ENCODE measurements at regions not wholly inside any gene's neighbourhood (a gene's known extent, or its start where the extent isn't known, plus 50 kb on each side); places are given as distances from the start of the nearest gene placed in this dataset.

DNA sequence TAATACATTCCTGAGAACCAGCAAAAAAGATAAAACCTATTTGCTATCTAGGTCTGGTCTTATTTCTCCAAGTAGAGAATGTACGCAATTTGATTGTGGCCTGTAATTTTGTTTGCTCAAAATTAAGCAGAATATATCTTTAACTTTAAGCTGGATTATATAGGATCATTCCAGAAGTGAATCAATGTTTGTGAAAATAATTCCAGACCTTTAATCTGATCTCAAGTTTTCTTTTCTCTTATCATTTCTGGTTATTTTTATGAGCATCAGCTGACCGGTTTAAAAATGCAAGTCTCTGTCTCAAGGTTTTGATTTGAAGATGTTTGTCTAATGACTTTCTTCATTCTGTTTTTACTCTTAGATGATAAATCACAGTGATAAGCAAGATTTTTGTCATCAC is 997.9 kb upstream of the FLRT2 start:
- CTCF ChIA-PET, result interaction anchor here (1.2 to 1.3 kb wide), 3 partner anchors 9 to 91 kb away, joined by 3 to 4 read pairs (median 4); no protein-coding TSS in a partner anchor
- H3K4me1 ChIP-seq (ENCODE audit: control insufficient read depth, extremely low read depth, insufficient read depth, low read length), result no peaks in the 10 kb centered on the region
- H3K4me3 ChIP-seq (replicated peaks in 1 of 3; ENCODE audit: insufficient read depth in 1 of 3, low read depth in 1 of 3, low read length in 3 of 3), result no peak overlapping the region
- FAIRE-seq (no peak), DNase-seq (ENCODE audit: low read depth, low spot score) (no peak)
- TF ChIP-seq FOS (IDR thresholded peaks at IDR 0.05; ENCODE audit: borderline replicate concordance, insufficient read depth, low read length) (no peak), EZH2 (IDR thresholded peaks at IDR 0.05; ENCODE audit: borderline replicate concordance, low read depth, low read length, severe bottlenecking) (no peak), POLR2AphosphoS5 (IDR thresholded peaks at IDR 0.05; ENCODE audit: insufficient read depth, low read depth, low read length) (no peak), MYC (IDR thresholded peaks at IDR 0.05; ENCODE audit: low read depth, low read length) (no peak), POLR2A (IDR thresholded peaks at IDR 0.05; ENCODE audit: low read depth, low read length) (no peak), GATA2 (IDR thresholded peaks at IDR 0.05; ENCODE audit: insufficient read depth, insufficient read length, low read depth, low read length) (no peak), JUN (IDR thresholded peaks at IDR 0.05; ENCODE audit: borderline replicate concordance, insufficient read depth, insufficient read length, low read depth) (no peak)
- TF ChIP-seq, protein P1, sequence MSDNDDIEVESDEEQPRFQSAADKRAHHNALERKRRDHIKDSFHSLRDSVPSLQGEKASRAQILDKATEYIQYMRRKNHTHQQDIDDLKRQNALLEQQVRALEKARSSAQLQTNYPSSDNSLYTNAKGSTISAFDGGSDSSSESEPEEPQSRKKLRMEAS (IDR thresholded peaks at IDR 0.05; ENCODE audit: insufficient read depth, insufficient read length), result no peak
- TF ChIP-seq, protein P2, sequence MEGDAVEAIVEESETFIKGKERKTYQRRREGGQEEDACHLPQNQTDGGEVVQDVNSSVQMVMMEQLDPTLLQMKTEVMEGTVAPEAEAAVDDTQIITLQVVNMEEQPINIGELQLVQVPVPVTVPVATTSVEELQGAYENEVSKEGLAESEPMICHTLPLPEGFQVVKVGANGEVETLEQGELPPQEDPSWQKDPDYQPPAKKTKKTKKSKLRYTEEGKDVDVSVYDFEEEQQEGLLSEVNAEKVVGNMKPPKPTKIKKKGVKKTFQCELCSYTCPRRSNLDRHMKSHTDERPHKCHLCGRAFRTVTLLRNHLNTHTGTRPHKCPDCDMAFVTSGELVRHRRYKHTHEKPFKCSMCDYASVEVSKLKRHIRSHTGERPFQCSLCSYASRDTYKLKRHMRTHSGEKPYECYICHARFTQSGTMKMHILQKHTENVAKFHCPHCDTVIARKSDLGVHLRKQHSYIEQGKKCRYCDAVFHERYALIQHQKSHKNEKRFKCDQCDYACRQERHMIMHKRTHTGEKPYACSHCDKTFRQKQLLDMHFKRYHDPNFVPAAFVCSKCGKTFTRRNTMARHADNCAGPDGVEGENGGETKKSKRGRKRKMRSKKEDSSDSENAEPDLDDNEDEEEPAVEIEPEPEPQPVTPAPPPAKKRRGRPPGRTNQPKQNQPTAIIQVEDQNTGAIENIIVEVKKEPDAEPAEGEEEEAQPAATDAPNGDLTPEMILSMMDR (IDR thresholded peaks at IDR 0.05; ENCODE audit: extremely low read depth in 1 of 2, insufficient read depth in 1 of 2, low read depth in 1 of 2, low read length in 2 of 2), result no peak
- H3K9me1 ChIP-seq (replicated peaks; ENCODE audit: control insufficient read depth, extremely low read depth, insufficient read depth, low read length), result no peaks in the 10 kb centered on the region
- H3K27ac ChIP-seq (ENCODE audit: insufficient read depth, low read depth, low read length), result no peak overlapping the region
- H2AFZ ChIP-seq (ENCODE audit: low read depth, low read length), result no peak overlapping the region
- H3K27me3 ChIP-seq (ENCODE audit: control insufficient read depth in 2 of 2, insufficient read depth in 2 of 2, low read length in 2 of 2), result no peaks in the 10 kb centered on the region
- H3K4me2 ChIP-seq (ENCODE audit: insufficient read depth, low read length), result no peak overlapping the region
- dilution Hi-C loops (cut with MboI; ENCODE audit: extremely low pct_ligation_motif_present, low sequenced_read_pairs) (no loop called here), intact Hi-C loops (cut with micrococcal nuclease) (no loop called here)
- H3K9me3 ChIP-seq (replicated peaks; ENCODE audit: control insufficient read depth, insufficient read depth, low read length), result no peaks in the 10 kb centered on the region
- no peak overlapping the region for H3K9ac ChIP-seq (replicated peaks; ENCODE audit: extremely low read depth, insufficient read depth, low read length)
- H4K20me1 ChIP-seq (replicated peaks; ENCODE audit: control insufficient read depth, extremely low read depth, insufficient read depth, low read length), result no peaks in the 10 kb centered on the region
- H3K36me3 ChIP-seq (ENCODE audit: control insufficient read depth in 2 of 2, extremely low read depth in 1 of 2, insufficient read depth in 2 of 2, low read length in 2 of 2), result no peaks in the 10 kb centered on the region
- POLR2A ChIA-PET, result no interaction called here
- no TSS peak for BruUV-seq (replicated peaks)
- no peaks in the 10 kb centered on the region for H3K79me2 ChIP-seq (ENCODE audit: control insufficient read depth, insufficient read depth, low read length)
